Fibroblast of skin of left quadriceps (primary cell): ENCODE measurements at regions not wholly inside any gene's neighbourhood (a gene's known extent, or its start where the extent isn't known, plus 50 kb on each side); places are given as distances from the start of the nearest gene placed in this dataset.

Source experiments
- DNase-seq, 2 experiments: peaks; one replicate each; pipeline ENCODE4 v3.0.0-alpha.2; 2013; ENCODE audit warnings: low read depth in 2 of 2

- no peak for DNase-seq
Measured at GRCh38 chr5:128885649-128886255, 79.5 kb upstream of the SLC27A6 start.

GRCh38 chr5:128895122-128895521, 70.2 kb upstream of the SLC27A6 start:
- no peak for DNase-seq

- DNase-seq, result no peak
Measured at GRCh38 chr5:128896675-128897074, 68.6 kb upstream of the SLC27A6 start.

- DNase-seq, result no peak
Measured at GRCh38 chr5:128903550-128903949, 61.7 kb upstream of the SLC27A6 start.

- DNase-seq, result no peak
Measured at GRCh38 chr5:128904805-128905567, 60.3 kb upstream of the SLC27A6 start.

- DNase-seq, result peak; percentile 31 to 35
Measured at GRCh38 chr5:128905568-128906110, 59.6 kb upstream of the SLC27A6 start.

- DNase-seq, result no peak
Measured at GRCh38 chr5:128913551-128913950, 51.7 kb upstream of the SLC27A6 start.
